ENCODE measurements at regions not wholly inside any gene's neighbourhood (a gene's known extent, or its start where the extent isn't known, plus 50 kb on each side); places are given as distances from the start of the nearest gene placed in this dataset.

DNA sequence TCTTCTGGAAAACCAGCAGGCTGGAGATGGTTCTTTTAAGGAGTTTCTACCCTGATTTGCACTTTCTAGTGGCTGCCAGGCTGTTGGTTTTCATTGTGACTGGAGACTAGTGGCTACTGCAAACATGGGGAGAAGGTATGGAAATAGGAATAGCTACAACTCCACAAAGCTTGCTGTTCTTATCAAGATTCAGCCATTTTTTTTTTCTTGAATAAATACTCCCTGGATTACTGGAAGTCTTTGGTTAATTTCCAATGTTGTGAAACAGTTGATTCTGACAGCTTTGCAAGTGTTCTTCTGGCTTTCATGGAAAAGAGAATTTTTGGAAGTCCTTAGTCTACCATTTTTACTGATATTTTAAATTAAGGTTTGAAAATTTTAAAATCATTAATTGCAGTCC lies 277.7 kb downstream of the HS3ST3A1 start:
- TF ChIP-seq EZH2 (IDR thresholded peaks at IDR 0.05; ENCODE audit: borderline replicate concordance, low read depth, low read length, severe bottlenecking) (no peak), POLR2A (IDR thresholded peaks at IDR 0.05; ENCODE audit: low read depth, low read length) (no peak)
- TF ChIP-seq, protein P1, sequence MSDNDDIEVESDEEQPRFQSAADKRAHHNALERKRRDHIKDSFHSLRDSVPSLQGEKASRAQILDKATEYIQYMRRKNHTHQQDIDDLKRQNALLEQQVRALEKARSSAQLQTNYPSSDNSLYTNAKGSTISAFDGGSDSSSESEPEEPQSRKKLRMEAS (IDR thresholded peaks at IDR 0.05; ENCODE audit: insufficient read depth, insufficient read length), result no peak
- TF ChIP-seq, protein P2, sequence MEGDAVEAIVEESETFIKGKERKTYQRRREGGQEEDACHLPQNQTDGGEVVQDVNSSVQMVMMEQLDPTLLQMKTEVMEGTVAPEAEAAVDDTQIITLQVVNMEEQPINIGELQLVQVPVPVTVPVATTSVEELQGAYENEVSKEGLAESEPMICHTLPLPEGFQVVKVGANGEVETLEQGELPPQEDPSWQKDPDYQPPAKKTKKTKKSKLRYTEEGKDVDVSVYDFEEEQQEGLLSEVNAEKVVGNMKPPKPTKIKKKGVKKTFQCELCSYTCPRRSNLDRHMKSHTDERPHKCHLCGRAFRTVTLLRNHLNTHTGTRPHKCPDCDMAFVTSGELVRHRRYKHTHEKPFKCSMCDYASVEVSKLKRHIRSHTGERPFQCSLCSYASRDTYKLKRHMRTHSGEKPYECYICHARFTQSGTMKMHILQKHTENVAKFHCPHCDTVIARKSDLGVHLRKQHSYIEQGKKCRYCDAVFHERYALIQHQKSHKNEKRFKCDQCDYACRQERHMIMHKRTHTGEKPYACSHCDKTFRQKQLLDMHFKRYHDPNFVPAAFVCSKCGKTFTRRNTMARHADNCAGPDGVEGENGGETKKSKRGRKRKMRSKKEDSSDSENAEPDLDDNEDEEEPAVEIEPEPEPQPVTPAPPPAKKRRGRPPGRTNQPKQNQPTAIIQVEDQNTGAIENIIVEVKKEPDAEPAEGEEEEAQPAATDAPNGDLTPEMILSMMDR (IDR thresholded peaks at IDR 0.05; ENCODE audit: extremely low read depth in 1 of 2, insufficient read depth in 1 of 2, low read depth in 1 of 2, low read length in 2 of 2), result no peak

All from endothelial cell of umbilical vein (primary cell).